ENCODE measurements at regions not wholly inside any gene's neighbourhood (a gene's known extent, or its start where the extent isn't known, plus 50 kb on each side); places are given as distances from the start of the nearest gene placed in this dataset.

- Mint-ChIP-seq H3K4me1 (ENCODE audit: low read depth) (no peaks in the 10 kb centered on the region), H3K9me3 (peaks cover 8% of the 10 kb centered on the region), H3K27me3 (ENCODE audit: insufficient read depth) (no peaks in the 10 kb centered on the region), H3K27ac (no peak overlapping the region), H3K36me3 (ENCODE audit: low read depth) (no peaks in the 10 kb centered on the region), H3K4me3 (no peak overlapping the region)
- intact Hi-C loops (cut with micrococcal nuclease): loop anchor here (10.0 kb wide), 1 partner anchor 62 kb away; no protein-coding TSS in a partner anchor
- DNase-seq (ENCODE audit: low spot score): no peak
These were observed 1071.8 kb upstream of the PIK3C3 start for GRCh38 chr18:40883271-40883670.

DNA sequence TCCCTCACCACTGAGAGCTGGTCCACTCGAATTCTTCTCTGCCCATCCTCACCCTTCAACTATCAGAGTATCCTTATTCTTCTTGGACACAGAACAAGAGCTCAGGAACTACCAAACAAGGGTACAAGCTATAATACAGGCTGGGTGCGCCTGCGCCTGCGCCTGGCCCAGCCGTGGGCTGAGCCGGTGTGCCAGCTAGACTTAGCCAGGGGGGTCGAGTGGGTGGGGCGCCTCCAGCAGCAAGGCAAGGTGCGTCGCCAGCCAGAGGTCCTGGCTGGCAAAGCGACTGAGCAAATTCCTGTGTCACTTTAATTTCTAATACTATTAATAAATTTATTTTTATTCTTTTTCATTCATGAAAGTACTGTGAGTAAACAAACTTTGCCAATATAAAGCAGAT, 1072.6 kb upstream of the PIK3C3 start:
- Mint-ChIP-seq H3K27ac (no peak overlapping the region), H3K36me3 (ENCODE audit: low read depth) (no peaks in the 10 kb centered on the region), H3K4me1 (ENCODE audit: low read depth) (no peaks in the 10 kb centered on the region), H3K27me3 (ENCODE audit: insufficient read depth) (no peaks in the 10 kb centered on the region), H3K9me3 (peaks cover 8% of the 10 kb centered on the region), H3K4me3 (no peak overlapping the region)
- no peak for DNase-seq (ENCODE audit: low spot score)
- intact Hi-C loops (cut with micrococcal nuclease): loop anchor here (10.0 kb wide), 1 partner anchor 62 kb away; no protein-coding TSS in a partner anchor

DNA sequence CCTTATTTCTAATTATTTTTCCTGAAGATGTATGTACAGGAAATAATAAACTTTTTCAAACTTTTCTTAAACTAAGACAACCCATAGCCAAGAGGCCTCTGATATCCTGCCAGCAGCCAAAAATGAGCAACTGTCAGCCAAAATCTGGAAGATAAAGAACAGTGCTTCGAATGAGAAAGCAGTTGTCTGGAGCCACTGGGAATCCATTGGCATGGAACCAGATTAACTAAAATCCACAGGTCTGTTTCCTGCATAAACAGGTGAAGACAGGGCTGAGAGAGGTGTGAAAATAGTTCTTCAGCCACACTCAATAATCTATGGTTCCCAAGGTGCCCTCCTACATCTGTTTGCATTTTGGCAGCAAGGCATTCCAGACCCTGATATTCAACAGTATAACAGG, 1076.7 kb upstream of the PIK3C3 start:
- H3K36me3 Mint-ChIP-seq (ENCODE audit: low read depth): no peaks in the 10 kb centered on the region
- intact Hi-C loops (cut with micrococcal nuclease): no loop called here
- H3K4me1 Mint-ChIP-seq (ENCODE audit: low read depth): no peaks in the 10 kb centered on the region
- peaks cover 8% of the 10 kb centered on the region for H3K9me3 Mint-ChIP-seq
- no peak overlapping the region for H3K27ac Mint-ChIP-seq
- DNase-seq (ENCODE audit: low spot score): no peak
- H3K4me3 Mint-ChIP-seq: no peak overlapping the region
- no peaks in the 10 kb centered on the region for H3K27me3 Mint-ChIP-seq (ENCODE audit: insufficient read depth)

GRCh38 chr18:40877096-40877495, 1077.9 kb upstream of the PIK3C3 start:
- Mint-ChIP-seq H3K27ac (no peak overlapping the region), H3K27me3 (ENCODE audit: insufficient read depth) (no peaks in the 10 kb centered on the region), H3K36me3 (ENCODE audit: low read depth) (no peaks in the 10 kb centered on the region), H3K9me3 (peaks cover 8% of the 10 kb centered on the region), H3K4me3 (no peak overlapping the region), H3K4me1 (ENCODE audit: low read depth) (no peaks in the 10 kb centered on the region)
- intact Hi-C loops (cut with micrococcal nuclease): no loop called here
- no peak for DNase-seq (ENCODE audit: low spot score)

GRCh38 chr18:40875101-40875615, 1079.9 kb upstream of the PIK3C3 start:
- Mint-ChIP-seq H3K27me3 (ENCODE audit: insufficient read depth) (no peaks in the 10 kb centered on the region), H3K4me1 (ENCODE audit: low read depth) (no peaks in the 10 kb centered on the region), H3K4me3 (no peak overlapping the region), H3K9me3 (peaks cover 5% of the 10 kb centered on the region), H3K36me3 (ENCODE audit: low read depth) (no peaks in the 10 kb centered on the region), H3K27ac (no peak overlapping the region)
- intact Hi-C loops (cut with micrococcal nuclease): no loop called here
- no peak for DNase-seq (ENCODE audit: low spot score)

DNA sequence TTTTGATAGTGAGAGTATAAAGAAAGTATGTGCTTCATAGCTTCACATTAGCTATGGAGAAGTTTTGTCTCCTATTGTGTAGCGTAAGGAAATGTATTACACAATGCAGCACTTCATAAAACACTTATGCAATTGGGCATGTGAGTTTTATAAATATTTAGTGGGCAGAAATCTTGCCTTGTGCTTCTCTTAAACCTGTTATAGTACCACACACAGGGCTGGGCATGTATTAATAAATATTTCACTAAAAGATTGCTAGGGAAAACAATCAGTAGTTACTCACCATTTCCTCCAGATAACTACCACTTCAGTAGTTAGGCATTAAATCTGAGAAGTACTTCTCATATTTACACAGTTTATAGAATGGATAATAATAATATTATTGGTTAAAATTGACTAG, 1080.8 kb upstream of the PIK3C3 start:
- H3K4me1 Mint-ChIP-seq (ENCODE audit: low read depth): no peaks in the 10 kb centered on the region
- peaks cover 1% of the 10 kb centered on the region for H3K9me3 Mint-ChIP-seq
- H3K4me3 Mint-ChIP-seq: no peak overlapping the region
- intact Hi-C loops (cut with micrococcal nuclease): no loop called here
- H3K36me3 Mint-ChIP-seq (ENCODE audit: low read depth): no peaks in the 10 kb centered on the region
- H3K27me3 Mint-ChIP-seq (ENCODE audit: insufficient read depth): no peaks in the 10 kb centered on the region
- no peak for DNase-seq (ENCODE audit: low spot score)
- H3K27ac Mint-ChIP-seq: no peak overlapping the region

DNA sequence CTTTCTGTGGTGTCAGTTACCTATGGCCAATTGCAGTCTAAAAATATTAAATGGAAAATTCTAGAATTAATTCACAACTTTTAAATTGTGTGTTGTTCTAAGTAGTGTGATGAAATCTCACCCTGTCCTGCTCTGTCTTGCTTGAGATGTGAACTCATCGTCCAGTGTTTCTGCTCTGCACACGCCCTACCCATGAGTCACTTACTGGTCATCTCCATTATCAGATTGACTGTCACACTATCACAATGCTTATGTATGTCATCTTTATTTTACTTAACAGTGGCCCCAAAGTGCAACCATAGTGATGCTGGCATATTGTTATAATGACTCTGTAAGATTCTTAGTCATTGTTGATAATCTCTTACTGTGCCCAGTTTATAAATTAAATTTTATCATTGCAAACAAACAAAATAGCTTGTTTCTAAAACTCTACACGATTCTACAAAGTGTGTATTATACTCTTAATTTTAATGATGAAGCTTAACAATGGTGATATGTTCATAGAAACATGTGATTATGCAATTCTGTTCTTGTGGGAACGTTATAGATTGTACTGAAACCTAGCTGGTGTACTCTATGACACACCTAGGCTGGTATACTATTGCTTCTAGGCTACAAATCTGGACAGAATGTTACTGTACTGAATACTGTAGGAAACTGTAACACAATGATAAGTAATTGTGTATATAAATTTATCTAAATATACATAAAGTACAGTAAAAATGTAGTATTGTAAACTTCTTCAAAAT, 1086.8 kb upstream of the PIK3C3 start:
- H3K9me3 Mint-ChIP-seq: peaks cover 10% of the 10 kb centered on the region
- H3K27me3 Mint-ChIP-seq (ENCODE audit: insufficient read depth): no peaks in the 10 kb centered on the region
- H3K27ac Mint-ChIP-seq: no peak overlapping the region
- H3K4me1 Mint-ChIP-seq (ENCODE audit: low read depth): no peaks in the 10 kb centered on the region
- no peaks in the 10 kb centered on the region for H3K36me3 Mint-ChIP-seq (ENCODE audit: low read depth)
- intact Hi-C loops (cut with micrococcal nuclease): no loop called here
- DNase-seq (ENCODE audit: low spot score): no peak
- no peak overlapping the region for H3K4me3 Mint-ChIP-seq

DNA sequence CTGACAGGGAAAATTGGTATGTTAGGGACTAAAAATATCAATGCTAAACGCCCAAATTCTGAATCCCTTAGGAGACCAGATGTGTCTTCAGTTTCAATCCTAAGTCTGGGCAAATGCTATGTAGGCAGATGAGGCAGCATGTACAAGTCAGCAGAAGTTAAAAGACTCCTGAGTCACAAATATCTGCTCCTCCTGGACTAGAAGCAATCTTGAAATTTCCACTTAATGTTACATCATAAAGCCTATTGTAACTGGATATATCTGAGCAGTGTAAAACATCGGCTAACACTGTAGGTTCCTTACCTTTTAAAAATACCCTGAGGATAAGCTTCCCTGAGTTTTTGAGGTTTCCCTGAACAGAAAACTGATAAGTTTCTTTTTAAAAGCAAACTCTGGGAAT, 1087.6 kb upstream of the PIK3C3 start:
- H3K36me3 Mint-ChIP-seq (ENCODE audit: low read depth): no peaks in the 10 kb centered on the region
- no peaks in the 10 kb centered on the region for H3K27me3 Mint-ChIP-seq (ENCODE audit: insufficient read depth)
- no peak overlapping the region for H3K27ac Mint-ChIP-seq
- H3K4me1 Mint-ChIP-seq (ENCODE audit: low read depth): no peaks in the 10 kb centered on the region
- no peak overlapping the region for H3K4me3 Mint-ChIP-seq
- H3K9me3 Mint-ChIP-seq: peaks cover 10% of the 10 kb centered on the region
- intact Hi-C loops (cut with micrococcal nuclease): no loop called here
- no peak for DNase-seq (ENCODE audit: low spot score)

GRCh38 chr18:40866968-40867367, 1088.1 kb upstream of the PIK3C3 start:
- Mint-ChIP-seq H3K4me3 (no peak overlapping the region), H3K27me3 (ENCODE audit: insufficient read depth) (no peaks in the 10 kb centered on the region), H3K27ac (no peak overlapping the region), H3K9me3 (peaks cover 12% of the 10 kb centered on the region), H3K36me3 (ENCODE audit: low read depth) (no peaks in the 10 kb centered on the region), H3K4me1 (ENCODE audit: low read depth) (no peaks in the 10 kb centered on the region)
- DNase-seq (ENCODE audit: low spot score): no peak
- intact Hi-C loops (cut with micrococcal nuclease): no loop called here

GRCh38 chr18:40866013-40866645, 1088.9 kb upstream of the PIK3C3 start:
- peaks cover 14% of the 10 kb centered on the region for H3K9me3 Mint-ChIP-seq
- intact Hi-C loops (cut with micrococcal nuclease): no loop called here
- no peak overlapping the region for H3K4me3 Mint-ChIP-seq

GRCh38 chr18:40864846-40865245, 1090.2 kb upstream of the PIK3C3 start:
- H3K4me1 Mint-ChIP-seq (ENCODE audit: low read depth): no peaks in the 10 kb centered on the region
- no peaks in the 10 kb centered on the region for H3K36me3 Mint-ChIP-seq (ENCODE audit: low read depth)
- intact Hi-C loops (cut with micrococcal nuclease): no loop called here
- H3K9me3 Mint-ChIP-seq: peaks cover 14% of the 10 kb centered on the region
- H3K27me3 Mint-ChIP-seq (ENCODE audit: insufficient read depth): no peaks in the 10 kb centered on the region
- H3K27ac Mint-ChIP-seq: no peak overlapping the region
- no peak overlapping the region for H3K4me3 Mint-ChIP-seq
- DNase-seq (ENCODE audit: low spot score): no peak

More at GRCh38 chr18:40866013-40866645, 1088.9 kb upstream of the PIK3C3 start:
- Mint-ChIP-seq H3K27ac (no peak overlapping the region), H3K36me3 (ENCODE audit: low read depth) (no peaks in the 10 kb centered on the region), H3K4me1 (ENCODE audit: low read depth) (no peaks in the 10 kb centered on the region), H3K27me3 (ENCODE audit: insufficient read depth) (no peaks in the 10 kb centered on the region)
- no peak for DNase-seq (ENCODE audit: low spot score)

DNA sequence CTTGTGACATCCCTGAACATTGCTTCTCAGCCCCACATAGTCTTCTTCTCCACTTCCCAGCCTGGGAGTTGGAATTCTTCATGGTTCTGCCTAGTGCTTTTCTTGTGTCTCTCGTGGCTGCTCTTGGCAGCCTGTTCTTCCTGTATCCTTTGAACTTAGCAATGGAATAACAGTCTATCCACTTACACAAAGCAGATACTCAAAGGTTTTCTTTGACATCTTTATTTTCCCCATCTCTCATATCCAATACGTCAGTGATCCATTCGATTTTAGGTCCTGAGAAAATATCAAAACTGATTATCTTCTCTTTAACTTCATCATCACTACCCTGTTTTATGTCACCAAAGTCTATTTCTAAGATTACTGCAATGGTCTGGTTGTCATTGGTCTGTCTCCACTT, 1091.2 kb upstream of the PIK3C3 start:
- H3K27ac Mint-ChIP-seq: no peak overlapping the region
- no peak for DNase-seq (ENCODE audit: low spot score)
- H3K9me3 Mint-ChIP-seq: peaks cover 14% of the 10 kb centered on the region
- H3K4me3 Mint-ChIP-seq: no peak overlapping the region
- no peaks in the 10 kb centered on the region for H3K36me3 Mint-ChIP-seq (ENCODE audit: low read depth)
- H3K27me3 Mint-ChIP-seq (ENCODE audit: insufficient read depth): no peaks in the 10 kb centered on the region
- H3K4me1 Mint-ChIP-seq (ENCODE audit: low read depth): no peaks in the 10 kb centered on the region
- intact Hi-C loops (cut with micrococcal nuclease): no loop called here

GRCh38 chr18:40860189-40860588, 1094.8 kb upstream of the PIK3C3 start:
- no peaks in the 10 kb centered on the region for H3K27me3 Mint-ChIP-seq (ENCODE audit: insufficient read depth)
- no peaks in the 10 kb centered on the region for H3K4me1 Mint-ChIP-seq (ENCODE audit: low read depth)
- no peak overlapping the region for H3K27ac Mint-ChIP-seq
- H3K4me3 Mint-ChIP-seq: no peak overlapping the region
- peaks cover 16% of the 10 kb centered on the region for H3K9me3 Mint-ChIP-seq
- H3K36me3 Mint-ChIP-seq (ENCODE audit: low read depth): no peaks in the 10 kb centered on the region
- intact Hi-C loops (cut with micrococcal nuclease): no loop called here
- no peak for DNase-seq (ENCODE audit: low spot score)

Measured in activated T-helper 1 cell treated with anti-CD3 and anti-CD28 coated beads, Interleukin-12 subunit alpha, Interleukin-12 subunit beta, Interleukin-2, Interleukin-4 antibody, amounts not matched to agents 30 ng/mL and 10 ng/mL and 1 ng/mL, durations not matched to agents 14 hours and 24 hours and 36 hours (primary cell).